Suprapubic skin (tissue), 4 donors: ENCODE measurements at regions not wholly inside any gene's neighbourhood (a gene's known extent, or its start where the extent isn't known, plus 50 kb on each side); places are given as distances from the start of the nearest gene placed in this dataset.

Source experiments
- EP300 ChIP-seq: sonication (generic); formaldehyde crosslinking; IDR thresholded peaks from one replicate; pipeline ENCODE4 v1.6.1; 2017; ENCODE audit warnings: antibody characterized with exemption
- POLR2AphosphoS5 ChIP-seq, 3 donors: sonication (generic); formaldehyde crosslinking; IDR thresholded peaks; one replicate each; pipeline ENCODE4 v1.6.1; 2017; ENCODE audit warnings: antibody characterized with exemption in 3 of 3
- TF ChIP-seq, protein P1 (sequence below), 2 donors: fragments of 200-600 bp in 1 of 2; fragments of 450-650 bp in 1 of 2; sonication (generic) in 1 of 2; IDR thresholded peaks; one replicate each; pipeline ENCODE4 v1.5.1; 2016 to 2019; ENCODE audit warnings: antibody characterized with exemption in 2 of 2, mild to moderate bottlenecking in 1 of 2, moderate library complexity in 1 of 2

DNA sequence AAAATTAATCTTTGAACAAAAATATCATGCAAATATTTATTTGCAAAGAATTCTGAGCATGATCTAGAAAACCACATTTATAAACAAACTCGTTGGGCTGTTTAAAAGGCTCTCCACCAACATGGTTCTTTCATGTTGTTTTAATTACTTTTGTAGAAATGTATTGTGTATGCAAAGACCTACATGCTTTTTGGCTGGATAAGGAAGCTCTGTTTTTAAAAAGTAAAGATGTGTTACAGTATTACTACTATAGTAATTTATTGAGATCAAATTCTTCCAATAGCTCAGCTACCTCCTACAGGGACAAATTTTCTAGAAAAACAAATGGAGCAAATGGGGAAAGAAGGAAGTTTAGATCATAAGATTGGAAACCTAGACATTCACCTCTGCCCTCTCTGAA lies 177.5 kb upstream of the TTC29 start:
- TF ChIP-seq EP300 (no peak), POLR2AphosphoS5 (IDR thresholded peaks at IDR 0.05) (no peak)
- TF ChIP-seq, protein P1, sequence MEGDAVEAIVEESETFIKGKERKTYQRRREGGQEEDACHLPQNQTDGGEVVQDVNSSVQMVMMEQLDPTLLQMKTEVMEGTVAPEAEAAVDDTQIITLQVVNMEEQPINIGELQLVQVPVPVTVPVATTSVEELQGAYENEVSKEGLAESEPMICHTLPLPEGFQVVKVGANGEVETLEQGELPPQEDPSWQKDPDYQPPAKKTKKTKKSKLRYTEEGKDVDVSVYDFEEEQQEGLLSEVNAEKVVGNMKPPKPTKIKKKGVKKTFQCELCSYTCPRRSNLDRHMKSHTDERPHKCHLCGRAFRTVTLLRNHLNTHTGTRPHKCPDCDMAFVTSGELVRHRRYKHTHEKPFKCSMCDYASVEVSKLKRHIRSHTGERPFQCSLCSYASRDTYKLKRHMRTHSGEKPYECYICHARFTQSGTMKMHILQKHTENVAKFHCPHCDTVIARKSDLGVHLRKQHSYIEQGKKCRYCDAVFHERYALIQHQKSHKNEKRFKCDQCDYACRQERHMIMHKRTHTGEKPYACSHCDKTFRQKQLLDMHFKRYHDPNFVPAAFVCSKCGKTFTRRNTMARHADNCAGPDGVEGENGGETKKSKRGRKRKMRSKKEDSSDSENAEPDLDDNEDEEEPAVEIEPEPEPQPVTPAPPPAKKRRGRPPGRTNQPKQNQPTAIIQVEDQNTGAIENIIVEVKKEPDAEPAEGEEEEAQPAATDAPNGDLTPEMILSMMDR (IDR thresholded peaks at IDR 0.05) = no peak
